Fibroblast of pulmonary artery (primary cell): ENCODE measurements at regions not wholly inside any gene's neighbourhood (a gene's known extent, or its start where the extent isn't known, plus 50 kb on each side); places are given as distances from the start of the nearest gene placed in this dataset.

Source experiments
- DNase-seq: peaks from one replicate; pipeline ENCODE4 v3.0.0-alpha.2; 2010; ENCODE audit warnings: low read depth
- H3K4me3 ChIP-seq: replicated peaks from 2 replicates; pipeline ENCODE4 v1.5.1; 2011; ENCODE audit warnings: low read depth, mild to moderate bottlenecking, control low read depth, low read length, moderate library complexity
- CTCF ChIP-seq: IDR thresholded peaks from 2 replicates; pipeline ENCODE4 v1.5.1; 2011; ENCODE audit warnings: mild to moderate bottlenecking, control low read depth, low read length, inconsistent platforms; ENCODE audit errors: missing control alignments

GRCh38 chr21:38597421-38597820 lies 99.1 kb upstream of the ERG start:
- DNase-seq, result no peak
- no peak overlapping the region for H3K4me3 ChIP-seq
- TF ChIP-seq CTCF, result no peak

- no peak for DNase-seq
- TF ChIP-seq CTCF, result no peak
- no peak overlapping the region for H3K4me3 ChIP-seq
Observed at GRCh38 chr21:38598413-38598812, 100.1 kb upstream of the ERG start.

- DNase-seq, result no peak
- no peak overlapping the region for H3K4me3 ChIP-seq
- no peak for TF ChIP-seq CTCF
Observed at GRCh38 chr21:38599381-38599975, 101.2 kb upstream of the ERG start.

- DNase-seq, result no peak
- no peak overlapping the region for H3K4me3 ChIP-seq
- no peak for TF ChIP-seq CTCF
Observed at GRCh38 chr21:38600106-38600505, 101.8 kb upstream of the ERG start.

- TF ChIP-seq CTCF, result no peak
- H3K4me3 ChIP-seq, result no peak overlapping the region
- DNase-seq, result no peak
Observed at GRCh38 chr21:38605236-38605635, 107.0 kb upstream of the ERG start.

GRCh38 chr21:38609580-38609979 lies 111.3 kb upstream of the ERG start:
- H3K4me3 ChIP-seq, result no peak overlapping the region
- DNase-seq, result no peak
- no peak for TF ChIP-seq CTCF

- H3K4me3 ChIP-seq, result no peak overlapping the region
- no peak for DNase-seq
- no peak for TF ChIP-seq CTCF
Observed at GRCh38 chr21:38610623-38611251, 112.5 kb upstream of the ERG start.
